ENCODE measurements at regions not wholly inside any gene's neighbourhood (a gene's known extent, or its start where the extent isn't known, plus 50 kb on each side); places are given as distances from the start of the nearest gene placed in this dataset.

- Mint-ChIP-seq H3K4me3 (no peak overlapping the region), H3K9me3 (peaks cover 13 to 29% (median 19%) of the 10 kb centered on the region in 7 donors), H3K4me1 (peaks cover 13% of the 10 kb centered on the region), H3K27ac (no peak overlapping the region), H3K27me3 (ENCODE audit: low read depth in 3 of 3) (no peaks in the 10 kb centered on the region), H3K36me3 (peaks cover 0 to 3% of the 10 kb centered on the region in 2 donors)
- H3K9me3 ChIP-seq (replicated peaks in 1 of 2; ENCODE audit: control insufficient read depth in 1 of 2, insufficient read depth in 1 of 2, low read length in 2 of 2), result peaks cover 12 to 16% of the 10 kb centered on the region in 2 donors
- 3% methylated on average over 4 of the region's 5 CpGs for WGBS (ENCODE audit: insufficient coverage)
- H2AFZ ChIP-seq (ENCODE audit: insufficient read depth, low read depth, low read length, poor library complexity, severe bottlenecking), result peak overlapping the region; percentile 20
- no peaks in the 10 kb centered on the region for H3K27me3 ChIP-seq (ENCODE audit: control insufficient read depth in 2 of 2, insufficient read depth in 2 of 2, low read length in 2 of 2)
- no peak overlapping the region for H3K9ac ChIP-seq (ENCODE audit: insufficient read depth, low read length, poor library complexity, severe bottlenecking)
- TF ChIP-seq CTCF (IDR thresholded peaks at IDR 0.05), result no peak
- no peaks in the 10 kb centered on the region for H3K36me3 ChIP-seq (replicated peaks in 1 of 2; ENCODE audit: control insufficient read depth in 1 of 2, insufficient read depth in 2 of 2, low read length in 2 of 2)
- H4K20me1 ChIP-seq (ENCODE audit: insufficient read depth, low read length), result no peaks in the 10 kb centered on the region
- H3K4me2 ChIP-seq (replicated peaks; ENCODE audit: extremely low read depth, low read length, poor library complexity, severe bottlenecking), result no peak overlapping the region
- no peaks in the 10 kb centered on the region for H3K79me2 ChIP-seq (ENCODE audit: insufficient read depth, low read length)
- H3K27ac ChIP-seq (ENCODE audit: low read depth in 1 of 2, low read length in 2 of 2), result no peak overlapping the region
- H3K4me3 ChIP-seq (replicated peaks in 1 of 3; ENCODE audit: low read depth in 2 of 3, low read length in 3 of 3), result no peak overlapping the region
- DNase-seq, result no peak
- intact Hi-C loops (cut with micrococcal nuclease), result no loop called here
- H3K4me1 ChIP-seq (ENCODE audit: control insufficient read depth in 1 of 2, insufficient read depth in 2 of 2, low read length in 2 of 2), result peaks cover 0 to 4% of the 10 kb centered on the region in 2 donors
These were observed 510.1 kb upstream of the SLC8A1 start for GRCh38 chr2:40962026-40962425.

GRCh38 chr2:40964509-40965250, 512.8 kb upstream of the SLC8A1 start:
- H3K4me3 ChIP-seq (replicated peaks in 1 of 3; ENCODE audit: low read depth in 2 of 3, low read length in 3 of 3), result no peak overlapping the region
- H3K4me1 ChIP-seq (ENCODE audit: control insufficient read depth in 1 of 2, insufficient read depth in 2 of 2, low read length in 2 of 2), result no peaks in the 10 kb centered on the region
- no peak overlapping the region for H2AFZ ChIP-seq (ENCODE audit: insufficient read depth, low read depth, low read length, poor library complexity, severe bottlenecking)
- no peak overlapping the region for H3K4me3 Mint-ChIP-seq
- H3K9me3 Mint-ChIP-seq, result peaks cover 3 to 13% (median 7%) of the 10 kb centered on the region in 7 donors
- H3K4me1 Mint-ChIP-seq, result peaks cover 4% of the 10 kb centered on the region
- intact Hi-C loops (cut with micrococcal nuclease), result no loop called here
- no peak overlapping the region for H3K27ac Mint-ChIP-seq
- no peaks in the 10 kb centered on the region for H3K79me2 ChIP-seq (ENCODE audit: insufficient read depth, low read length)
- H3K36me3 ChIP-seq (replicated peaks in 1 of 2; ENCODE audit: control insufficient read depth in 1 of 2, insufficient read depth in 2 of 2, low read length in 2 of 2), result no peaks in the 10 kb centered on the region
- no peak for DNase-seq
- no peak overlapping the region for H3K9ac ChIP-seq (ENCODE audit: insufficient read depth, low read length, poor library complexity, severe bottlenecking)
- no peaks in the 10 kb centered on the region for H4K20me1 ChIP-seq (ENCODE audit: insufficient read depth, low read length)
- H3K4me2 ChIP-seq (replicated peaks; ENCODE audit: extremely low read depth, low read length, poor library complexity, severe bottlenecking), result no peak overlapping the region
- H3K36me3 Mint-ChIP-seq, result no peaks in the 10 kb centered on the region
- H3K27me3 Mint-ChIP-seq (ENCODE audit: low read depth in 3 of 3), result no peaks in the 10 kb centered on the region
- WGBS (ENCODE audit: insufficient coverage), result no CpG with 5 or more reads among the region's 3 CpGs
- H3K27ac ChIP-seq (ENCODE audit: low read depth in 1 of 2, low read length in 2 of 2), result no peak overlapping the region
- peaks cover 0 to 4% of the 10 kb centered on the region in 2 donors for H3K9me3 ChIP-seq (replicated peaks in 1 of 2; ENCODE audit: control insufficient read depth in 1 of 2, insufficient read depth in 1 of 2, low read length in 2 of 2)
- TF ChIP-seq CTCF (IDR thresholded peaks at IDR 0.05), result no peak
- H3K27me3 ChIP-seq (ENCODE audit: control insufficient read depth in 2 of 2, insufficient read depth in 2 of 2, low read length in 2 of 2), result no peaks in the 10 kb centered on the region
